Epithelial cell of prostate (primary cell): ENCODE measurements at regions not wholly inside any gene's neighbourhood (a gene's known extent, or its start where the extent isn't known, plus 50 kb on each side); places are given as distances from the start of the nearest gene placed in this dataset.

Experiments
- DNase-seq: peaks from one replicate; pipeline ENCODE4 v3.0.0-alpha.2; 2011; ENCODE audit warnings: low read depth, low spot score
- H3K27ac ChIP-seq: fragments of 450-650 bp; 2 replicates; pipeline ENCODE4 v1.5.1; 2017; ENCODE audit warnings: mild to moderate bottlenecking

- no peak for DNase-seq
- no peak overlapping the region for H3K27ac ChIP-seq
Measured at GRCh38 chr20:57848282-57848681, 138.5 kb upstream of the PMEPA1 start.

DNA sequence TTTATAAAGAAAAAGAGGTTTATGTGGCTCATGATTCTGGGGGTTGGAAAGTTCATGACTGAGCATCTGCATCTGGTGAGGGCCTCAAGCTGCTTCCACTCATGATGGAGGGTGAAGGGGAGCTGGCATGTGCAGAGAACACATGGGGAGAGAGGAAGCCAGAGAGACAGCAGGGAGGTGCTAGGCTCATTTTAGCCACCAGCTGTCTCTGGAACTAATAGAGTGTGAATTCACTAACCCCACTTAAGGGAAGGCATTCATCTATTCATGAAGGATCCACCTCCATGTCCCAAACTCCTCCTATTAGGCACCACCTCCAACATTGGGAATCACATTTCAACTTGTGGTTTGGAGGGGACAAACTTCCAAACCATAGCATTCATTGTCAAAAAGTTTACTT is 137.3 kb upstream of the PMEPA1 start:
- DNase-seq = no peak
- no peak overlapping the region for H3K27ac ChIP-seq

DNA sequence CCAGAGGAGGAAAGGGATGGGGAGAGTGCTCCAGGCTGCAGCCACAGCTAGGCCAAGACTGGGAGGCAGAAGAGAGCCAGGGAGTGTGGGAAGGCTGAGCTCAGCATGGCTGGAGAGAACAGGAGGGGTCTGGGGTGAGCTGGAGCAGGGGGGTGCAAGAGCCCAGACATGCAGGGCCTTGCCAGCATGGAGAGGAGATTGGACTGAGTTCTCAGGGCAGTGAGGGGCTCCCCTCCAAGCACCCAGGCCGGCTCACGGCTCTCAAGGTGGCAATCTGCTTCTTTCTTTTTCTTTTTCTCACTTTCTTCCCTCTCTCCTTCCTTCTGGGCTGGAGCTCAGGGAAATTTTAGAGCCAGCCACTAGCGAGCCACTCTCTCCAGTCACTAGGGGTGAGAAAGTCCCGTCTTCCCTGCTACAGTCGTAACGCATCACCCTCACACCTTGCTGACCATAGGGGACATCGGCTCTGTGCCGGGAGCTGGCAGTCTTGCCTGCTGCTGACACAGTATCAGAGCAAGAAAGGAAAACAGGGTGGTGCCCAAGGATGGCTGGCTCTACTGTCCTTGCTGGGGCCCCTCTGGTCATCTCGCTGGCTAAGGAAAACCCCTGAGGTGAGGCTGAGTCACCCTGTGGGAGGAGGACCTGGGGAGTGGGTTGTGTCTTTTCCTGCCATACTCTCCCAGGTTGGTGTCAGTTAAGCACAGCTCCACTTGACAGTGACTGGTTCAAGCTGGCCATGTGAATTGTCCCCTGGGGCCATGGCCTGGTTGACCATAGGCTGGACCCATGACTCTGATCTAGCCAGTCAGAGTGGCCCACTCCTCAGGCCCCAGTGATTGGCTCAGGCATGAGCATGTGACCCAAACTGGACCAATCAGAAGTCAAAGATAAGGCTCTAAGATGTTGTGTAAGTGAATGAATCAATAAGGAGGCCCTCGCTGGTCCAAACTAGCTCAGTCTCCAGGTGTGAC is 135.1 kb upstream of the PMEPA1 start:
- DNase-seq = no peak
- no peak overlapping the region for H3K27ac ChIP-seq

DNA sequence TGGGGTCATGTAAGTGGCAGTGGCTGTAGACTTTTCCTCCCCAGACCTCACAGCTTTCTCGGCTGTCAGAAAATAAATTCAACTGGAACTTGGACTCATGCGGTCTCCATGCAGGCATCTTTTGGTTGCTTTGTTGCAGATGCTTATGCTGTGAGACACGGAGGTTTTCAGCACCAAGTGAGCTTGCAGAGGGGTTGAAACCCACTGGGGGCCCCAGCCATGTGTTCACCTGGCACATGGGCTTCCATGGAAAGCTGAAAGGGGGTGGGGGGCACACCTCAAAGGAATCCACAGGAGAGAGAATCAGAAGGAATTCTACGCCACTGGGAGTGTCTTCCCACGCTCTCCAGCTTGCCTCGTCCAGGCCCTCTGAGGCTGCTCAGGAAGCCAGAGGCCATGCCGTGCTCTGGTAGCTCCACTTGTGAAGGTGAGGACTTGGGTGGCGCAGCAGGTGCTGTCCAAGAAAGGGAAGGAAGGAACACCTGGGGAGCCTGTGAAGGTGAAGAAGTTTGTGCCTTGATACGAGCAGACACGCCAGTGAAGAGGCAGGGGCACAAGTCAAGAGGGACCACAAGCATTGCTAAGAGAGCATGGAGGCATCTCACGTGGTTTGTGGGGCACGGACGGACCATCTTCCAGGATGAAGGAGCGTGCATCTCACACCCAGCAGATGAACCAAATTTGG is 134.3 kb upstream of the PMEPA1 start:
- no peak overlapping the region for H3K27ac ChIP-seq
- DNase-seq = no peak

DNA sequence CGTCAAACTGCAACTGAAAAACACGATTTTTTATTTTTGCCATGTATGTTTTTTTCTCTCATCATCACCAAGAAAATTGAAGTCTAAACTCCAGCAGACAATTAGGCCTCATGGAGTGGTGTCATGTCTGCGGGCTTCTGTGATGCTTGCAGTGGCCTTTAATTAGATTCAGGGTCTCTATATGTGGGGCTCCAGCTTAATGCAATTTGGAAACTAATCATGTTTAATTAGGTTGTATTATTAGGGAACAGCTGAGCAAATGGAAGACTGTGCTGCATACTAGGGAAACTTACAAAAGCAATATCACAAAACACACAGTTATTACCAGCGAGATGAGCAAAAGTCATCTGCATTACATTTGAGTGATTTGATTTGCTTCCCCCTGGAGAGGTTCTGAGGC is 132.9 kb upstream of the PMEPA1 start:
- no peak overlapping the region for H3K27ac ChIP-seq
- DNase-seq = no peak

DNA sequence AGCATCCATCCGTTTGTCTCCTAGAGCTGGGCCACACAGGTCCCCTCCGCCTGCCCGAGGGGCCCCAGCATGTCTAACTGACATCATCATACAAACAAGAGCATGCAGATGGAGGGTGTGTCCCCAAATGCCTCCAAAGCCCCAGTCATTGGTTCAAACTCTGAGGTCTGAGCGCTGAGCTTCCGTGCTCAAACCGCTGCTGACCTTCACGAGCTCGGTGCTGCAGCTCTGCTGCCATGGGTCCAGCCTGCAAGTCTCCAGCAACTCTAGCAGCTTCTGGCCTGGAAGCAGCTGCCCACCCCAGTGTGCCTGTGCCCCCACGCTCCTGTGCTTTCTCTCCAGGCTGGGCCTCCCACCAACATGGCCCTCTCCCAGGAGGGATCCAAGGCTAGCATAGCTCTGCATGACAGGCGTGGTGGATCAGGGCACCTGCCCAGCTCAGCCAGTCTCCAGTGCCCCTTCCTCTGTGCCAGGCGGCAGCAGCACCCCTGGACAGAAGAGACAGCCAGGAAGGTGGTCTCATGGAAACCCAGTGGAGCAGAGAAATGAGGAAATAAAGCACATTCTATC is 131.6 kb upstream of the PMEPA1 start:
- DNase-seq = no peak
- H3K27ac ChIP-seq = no peak overlapping the region

DNA sequence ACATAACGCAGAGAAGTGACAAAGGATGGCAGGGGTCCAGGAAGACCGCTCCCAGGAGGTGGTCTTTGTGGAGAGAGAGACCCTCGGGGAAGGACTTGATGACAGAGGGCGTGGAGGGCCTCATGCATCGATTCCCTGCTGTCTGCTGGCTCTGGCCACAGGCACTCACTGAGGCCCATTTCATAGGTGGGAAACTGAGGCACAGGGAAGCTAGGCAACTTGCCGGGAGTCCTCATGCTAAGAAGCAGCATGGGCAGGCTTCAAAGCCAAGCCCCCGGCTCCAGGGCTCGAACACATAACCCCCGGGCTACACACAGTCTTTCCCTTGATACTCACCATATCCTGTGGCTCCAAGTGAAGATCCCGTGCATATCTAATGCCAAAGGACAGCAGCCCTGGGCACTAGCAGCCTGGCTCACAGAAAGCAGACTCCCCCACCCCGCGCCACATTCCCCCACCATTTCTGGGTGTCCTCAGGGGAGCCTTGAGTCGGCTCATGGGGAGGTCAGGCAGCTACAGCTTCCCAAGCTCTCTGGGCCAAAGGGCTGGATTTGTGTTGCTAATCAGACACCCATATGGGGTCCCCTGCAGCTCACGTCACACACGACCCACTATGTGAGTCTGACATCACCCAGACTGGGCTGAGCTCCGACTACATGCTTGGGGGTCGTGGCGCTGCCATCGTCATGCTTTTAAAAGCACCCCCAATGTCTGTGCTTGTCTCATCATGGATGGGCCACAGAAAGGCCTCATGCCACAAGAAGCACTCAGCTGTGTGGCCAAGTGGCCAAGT is 130.9 kb upstream of the PMEPA1 start:
- H3K27ac ChIP-seq = no peak overlapping the region
- DNase-seq = no peak

GRCh38 chr20:57840066-57840465 is 130.3 kb upstream of the PMEPA1 start:
- no peak overlapping the region for H3K27ac ChIP-seq
- no peak for DNase-seq

DNA sequence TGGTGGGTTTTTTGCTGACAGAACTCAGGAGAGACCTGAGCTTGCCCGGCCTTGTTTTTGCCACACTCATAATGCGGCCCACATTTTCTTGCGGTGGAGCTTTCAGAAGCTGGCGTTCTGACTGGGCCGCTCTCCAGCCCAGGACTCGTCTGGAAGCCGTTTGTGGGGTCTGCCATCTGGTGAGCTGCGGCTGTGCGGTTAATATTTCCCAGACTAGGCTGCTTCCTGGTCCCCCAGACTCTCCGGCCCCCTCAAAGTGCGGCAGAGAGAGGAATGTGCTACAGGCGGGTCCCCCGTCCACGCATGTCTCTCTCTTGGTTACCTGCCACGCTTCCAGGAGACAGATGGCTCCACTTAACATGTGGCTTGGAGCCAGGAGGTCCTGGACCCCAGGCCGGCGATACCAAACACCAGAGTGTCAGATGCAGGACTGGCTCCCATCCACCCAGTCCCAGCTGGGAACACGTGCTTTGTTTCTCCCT is 128.9 kb upstream of the PMEPA1 start:
- H3K27ac ChIP-seq = no peak overlapping the region
- no peak for DNase-seq

DNA sequence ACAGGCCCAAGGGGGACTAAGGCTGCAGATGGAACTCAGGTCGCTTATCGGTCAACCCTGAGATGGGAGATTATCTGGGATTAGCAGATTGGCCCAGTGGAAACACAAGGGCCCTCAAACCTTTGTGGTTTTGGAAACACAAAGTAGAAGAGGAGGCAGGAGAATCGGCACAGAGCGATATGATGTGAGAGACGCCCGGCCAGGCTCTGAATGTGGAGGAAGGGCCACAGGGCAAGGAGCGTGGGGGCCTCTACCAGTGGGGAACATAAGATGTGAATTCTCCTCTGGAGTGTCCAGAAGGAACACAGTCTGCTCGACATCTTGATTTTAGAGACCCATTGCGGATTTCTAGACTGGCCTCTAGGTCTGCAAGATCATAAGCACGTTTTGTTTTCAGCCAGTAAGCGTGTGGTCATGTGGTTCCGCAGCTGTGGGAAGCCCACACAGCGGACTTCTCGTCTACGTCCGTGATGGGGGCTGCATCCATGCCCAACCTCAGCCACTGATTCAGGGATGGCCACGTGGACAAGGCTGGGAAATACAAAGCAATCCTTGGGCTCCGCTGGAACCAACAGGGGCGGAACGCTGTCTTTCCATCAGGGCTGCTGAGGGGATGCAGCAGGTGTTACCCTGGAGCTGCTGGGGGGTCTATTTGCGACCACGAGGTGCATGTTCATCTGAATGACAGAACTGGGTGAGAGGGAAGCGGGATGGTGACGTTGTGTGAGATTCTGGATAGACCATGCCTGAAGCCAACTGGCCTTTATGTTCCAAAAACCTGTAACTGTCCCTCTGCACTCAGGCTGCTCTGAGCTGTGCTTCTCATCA is 127.6 kb upstream of the PMEPA1 start:
- no peak for DNase-seq
- H3K27ac ChIP-seq = no peak overlapping the region

DNA sequence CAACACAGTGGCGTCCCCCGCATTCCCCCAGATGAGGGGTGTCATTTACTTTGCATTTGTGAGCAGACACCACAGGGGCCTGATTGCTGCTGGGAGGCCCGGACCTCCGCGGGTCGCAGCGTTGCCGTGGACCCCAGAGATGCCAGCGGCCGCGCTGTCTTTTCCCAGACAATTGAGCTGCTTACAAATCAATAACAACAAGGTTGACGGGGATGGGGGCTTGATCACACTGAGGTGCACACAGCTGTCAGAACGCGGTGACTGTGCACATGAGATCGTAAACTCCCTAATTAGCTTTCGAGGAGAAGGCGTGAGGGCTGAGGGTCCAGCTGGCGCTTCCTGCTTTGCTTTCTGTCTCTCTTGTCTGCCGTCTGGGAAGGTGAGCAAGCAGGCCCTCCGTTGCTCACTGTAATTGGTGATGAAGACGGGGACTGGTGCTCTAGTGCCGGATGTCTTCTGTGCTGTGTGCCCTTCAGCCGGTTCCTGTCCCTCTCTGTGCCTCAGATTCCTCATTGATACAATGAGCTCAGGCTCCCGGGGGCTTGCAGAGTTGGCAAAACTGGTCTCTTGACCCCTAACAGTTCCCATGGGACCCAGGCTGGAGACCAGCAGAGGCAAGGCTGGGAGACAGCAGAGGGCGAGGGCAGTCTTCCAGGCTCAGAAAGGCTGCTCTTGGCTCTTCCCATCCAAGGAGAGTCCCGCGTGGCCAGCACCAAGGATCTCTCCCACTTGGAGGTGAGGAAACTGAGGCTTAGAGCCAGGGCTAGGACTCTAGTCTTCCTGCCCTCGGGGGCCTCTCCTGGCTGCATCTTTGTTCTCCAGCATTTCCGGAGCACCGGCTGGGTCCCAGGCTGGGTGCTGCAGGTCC is 126.0 kb upstream of the PMEPA1 start:
- no peak overlapping the region for H3K27ac ChIP-seq

DNA sequence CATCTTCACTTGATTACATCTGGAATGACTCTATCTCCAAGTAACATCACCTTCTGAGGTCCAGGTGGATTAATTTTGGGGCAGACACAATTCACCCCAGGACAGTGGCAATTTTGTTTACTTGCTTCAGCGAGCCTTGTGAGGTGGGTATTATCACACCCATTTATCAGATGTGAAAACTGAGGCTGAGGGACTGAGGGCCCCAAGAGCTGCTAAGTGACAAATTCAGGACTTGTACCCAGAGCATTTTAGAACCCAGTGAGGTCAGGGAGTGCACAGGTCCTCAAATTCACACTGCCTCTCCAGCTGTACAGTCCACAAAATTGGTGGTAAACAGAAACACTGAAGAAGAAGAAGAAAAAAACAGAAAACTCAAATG is 125.2 kb upstream of the PMEPA1 start:
- DNase-seq = no peak
- no peak overlapping the region for H3K27ac ChIP-seq

More for the DNA sequence above, 126.0 kb upstream of the PMEPA1 start:
- no peak for DNase-seq

DNA sequence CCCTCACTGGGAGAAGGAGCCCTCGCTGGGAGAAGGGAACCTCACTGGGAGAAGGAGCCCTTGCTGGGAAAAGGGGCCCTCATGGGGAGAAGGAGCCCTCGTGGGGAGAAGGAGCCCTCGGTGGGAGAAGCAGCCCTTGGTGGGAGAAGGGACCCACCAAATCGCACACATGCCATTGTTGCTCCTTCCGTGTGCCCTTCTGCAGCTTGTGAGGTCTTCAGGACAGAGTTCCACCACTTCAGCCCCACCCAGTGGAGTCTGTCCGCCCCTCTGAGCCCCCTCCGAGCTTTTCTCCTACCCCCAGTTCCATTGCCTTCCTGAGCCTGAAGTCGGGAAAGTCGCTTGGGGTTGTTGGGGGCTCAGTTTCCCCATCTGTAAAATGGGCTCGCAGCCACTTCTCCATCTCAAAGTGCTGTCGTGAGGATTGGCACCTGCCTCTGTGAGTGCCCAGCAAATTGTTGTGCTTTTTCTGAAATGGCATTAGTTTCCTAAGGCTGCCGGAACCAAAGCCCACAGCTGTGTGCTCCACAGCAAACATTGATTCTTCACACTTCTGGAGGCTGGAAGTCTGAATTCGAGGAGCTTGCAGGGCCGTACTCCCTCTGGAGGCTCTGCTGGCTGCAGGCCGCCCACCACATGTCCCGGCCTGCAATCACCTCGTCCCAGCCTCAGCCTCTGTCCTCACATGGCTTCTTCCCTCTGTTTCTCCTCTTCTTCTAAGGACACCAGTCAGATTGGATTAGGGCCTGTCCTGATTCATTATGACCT is 124.7 kb upstream of the PMEPA1 start:
- H3K27ac ChIP-seq = no peak overlapping the region
- DNase-seq = no peak

DNA sequence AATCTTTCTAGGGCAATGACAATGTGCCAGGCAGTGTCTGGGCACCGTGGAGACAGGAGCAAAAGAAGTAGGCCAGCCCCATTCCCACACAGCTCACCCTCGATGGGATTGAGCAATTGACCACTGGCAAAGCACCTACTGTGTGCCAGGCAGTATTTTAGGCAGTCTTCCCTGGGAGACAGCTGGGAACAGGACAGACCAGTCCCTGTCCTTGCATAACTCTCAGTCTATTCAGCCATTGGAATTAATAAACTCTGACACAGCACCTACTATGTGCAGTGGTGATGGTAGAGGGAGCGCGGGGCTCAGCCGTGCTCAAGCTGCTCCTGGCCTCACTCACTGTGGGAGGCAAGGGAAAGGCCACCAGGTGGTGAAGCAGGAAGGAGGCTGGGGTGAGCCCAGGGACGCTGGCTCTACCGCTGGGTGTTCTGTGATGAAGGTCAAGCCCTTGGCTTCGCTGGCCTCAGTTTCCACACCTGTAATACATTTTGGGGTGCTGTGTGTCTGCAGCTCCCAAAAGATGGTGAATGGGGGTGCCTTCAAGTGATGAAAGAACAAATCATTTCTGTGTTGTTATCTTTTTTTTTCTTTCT is 122.3 kb upstream of the PMEPA1 start:
- no peak for DNase-seq
- H3K27ac ChIP-seq = no peak overlapping the region

- DNase-seq = no peak
- no peak overlapping the region for H3K27ac ChIP-seq
Measured at GRCh38 chr20:57831326-57831992, 121.6 kb upstream of the PMEPA1 start.

DNA sequence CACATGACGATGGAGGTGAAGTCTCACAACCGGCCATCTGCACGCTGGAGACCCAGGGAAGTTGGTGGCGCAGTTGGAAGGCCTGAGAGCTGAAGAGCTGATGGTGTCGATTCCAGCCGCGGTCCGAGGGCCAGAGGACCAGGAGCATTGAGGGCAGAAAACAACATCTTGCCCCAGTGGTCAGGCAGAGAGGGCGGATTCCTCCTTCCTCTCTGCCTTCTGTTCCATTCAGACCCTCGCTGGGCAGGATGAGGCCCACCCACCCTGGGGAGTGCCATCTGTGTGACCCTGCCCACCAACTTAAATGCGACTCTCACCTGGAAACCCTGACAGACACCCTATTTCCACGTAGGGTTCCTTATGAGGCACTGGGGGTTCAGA is 120.7 kb upstream of the PMEPA1 start:
- no peak overlapping the region for H3K27ac ChIP-seq
- DNase-seq = no peak
